HG02571 (cell line): ENCODE measurements at regions not wholly inside any gene's neighbourhood (a gene's known extent, or its start where the extent isn't known, plus 50 kb on each side); places are given as distances from the start of the nearest gene placed in this dataset.

Source experiments
- ATAC-seq: cut with Tn5 transposase; IDR thresholded peaks from one replicate; pipeline ENCODE4 v1.9.1; 2021; ENCODE audit warnings: mild to moderate bottlenecking, moderate library complexity; ENCODE audit not compliant: unreplicated experiment

- no peak for ATAC-seq
Observed at GRCh38 chr9:32331240-32331639, 53.2 kb upstream of the ACO1 start.

GRCh38 chr9:32334112-32334511 lies 50.3 kb upstream of the ACO1 start:
- ATAC-seq: no peak
